Keratinocyte (primary cell): ENCODE measurements at regions not wholly inside any gene's neighbourhood (a gene's known extent, or its start where the extent isn't known, plus 50 kb on each side); places are given as distances from the start of the nearest gene placed in this dataset.

Source experiments
- CTCF ChIP-seq, 3 experiments: IDR thresholded peaks in 1 of 3; conservative IDR thresholded peaks in 1 of 3; optimal IDR thresholded peaks in 1 of 3; 2 replicates in 2 of 3; 3 replicates in 1 of 3; pipeline versions ENCODE3 to v1.5.1; 2011; ENCODE audit warnings: low read length in 3 of 3, mild to moderate bottlenecking in 3 of 3, moderate library complexity in 2 of 3, control low read depth in 1 of 3, inconsistent platforms in 1 of 3; ENCODE audit not compliant: insufficient read depth in 2 of 3; ENCODE audit errors: extremely low read depth in 1 of 3
- EZH2 ChIP-seq: IDR thresholded peaks from one replicate; pipeline ENCODE4 v1.6.1; 2012; ENCODE audit warnings: inconsistent platforms, mild to moderate bottlenecking, low read length, moderate library complexity

GRCh38 chr21:35275776-35276175, 226.7 kb upstream of the RUNX1 start:
- no peak for TF ChIP-seq CTCF (optimal IDR thresholded peaks at IDR 0.05 in 1 of 3, IDR thresholded peaks at IDR 0.05 in 1 of 3, conservative IDR thresholded peaks at IDR 0.05 in 1 of 3; ENCODE audit: extremely low read depth in 1 of 3, insufficient read depth in 2 of 3, low read length in 3 of 3)
- no peak for TF ChIP-seq EZH2
